A549 (cell line): ENCODE measurements at regions not wholly inside any gene's neighbourhood (a gene's known extent, or its start where the extent isn't known, plus 50 kb on each side); places are given as distances from the start of the nearest gene placed in this dataset.
"Not testable (repeated sequence)": the region's sequence is repeated elsewhere in the genome, so short reads cannot be mapped to it uniquely, and the experiment has no call there.

Experiments used
- ATAC-seq, 2 experiments: fragments of 200-7000 bp in 1 of 2; fragments of >200 bp in 1 of 2; cut with Nextera tagmentation in 1 of 2; cut with Tn5 transposase in 1 of 2; 3 replicates each; pipeline versions ENCODE4 v1.8.0 to v1.9.1; 2018 to 2020; ENCODE audit warnings: mild to moderate bottlenecking in 1 of 2, moderate library complexity in 1 of 2
- CTCF ChIA-PET: fragments of 300-600 bp; sonication (Branson Sonifier 250); formaldehyde crosslinking; extraction: SDS; loops from one replicate; lab custom pipeline; 2021; ENCODE audit warnings: antibody characterized with exemption, inconsistent platforms; lab: Yijun Ruan, JAX
- POLR2A ChIA-PET: fragments of 350-600 bp; formaldehyde crosslinking; extraction: SDS; loops from one replicate; lab custom pipeline; 2021; ENCODE audit warnings: antibody characterized with exemption, inconsistent platforms; lab: Yijun Ruan, JAX
- DNase-seq, 2 experiments: peaks; one replicate each; pipeline versions ENCODE4 v3.0.0 to v3.0.0-alpha.2; 2011 to 2016; ENCODE audit warnings: low read depth in 1 of 2, low spot score in 1 of 2
- FAIRE-seq: peaks from 2 replicates; lab custom pipeline; 2011; peaks lifted over from hg19 to GRCh38; lab: Jason Lieb, UNC
- H3K27ac ChIP-seq, 2 experiments: fragments of >200 bp; sonication (Bioruptor Twin); formaldehyde crosslinking; 3 replicates each; pipeline ENCODE4 v1.5.1; 2016 to 2017
- H3K4me1 ChIP-seq: fragments of >200 bp; sonication (Bioruptor Twin); formaldehyde crosslinking; 3 replicates; pipeline ENCODE4 v1.6.1; 2016
- H3K4me2 ChIP-seq: fragments of >200 bp; sonication (Bioruptor Twin); formaldehyde crosslinking; 3 replicates; pipeline ENCODE4 v1.6.1; 2016
- H3K4me3 ChIP-seq: fragments of >200 bp; sonication (Bioruptor Twin); formaldehyde crosslinking; 3 replicates; pipeline ENCODE4 v1.5.1; 2016
- H3K9me3 ChIP-seq: fragments of >200 bp; sonication (Bioruptor Twin); formaldehyde crosslinking; 3 replicates; pipeline ENCODE4 v1.6.1; 2016
- BHLHE40 ChIP-seq: IDR thresholded peaks from 2 replicates; pipeline ENCODE4 v1.6.1; 2012; ENCODE audit warnings: low read depth, low read length, inconsistent platforms
- CBX2 ChIP-seq: fragments of 200-600 bp; sonication (generic); IDR thresholded peaks from 2 replicates; pipeline ENCODE4 v1.6.1; 2016; ENCODE audit warnings: low read depth, mild to moderate bottlenecking, borderline replicate concordance
- CBX8 ChIP-seq: fragments of 200-600 bp; sonication (generic); IDR thresholded peaks from 2 replicates; pipeline ENCODE4 v1.6.1; 2016
- CEBPB ChIP-seq, 2 experiments: fragments of >200 bp in 1 of 2; sonication (Bioruptor Twin) in 1 of 2; formaldehyde crosslinking in 1 of 2; IDR thresholded peaks; 2 replicates each; pipeline ENCODE4 v1.6.1; 2012 to 2016
- CHD4 ChIP-seq: fragments of 200-600 bp; sonication (generic); IDR thresholded peaks from 2 replicates; pipeline ENCODE4 v1.6.1; 2016; ENCODE audit warnings: antibody characterized with exemption, mild to moderate bottlenecking, borderline replicate concordance
- EHMT2 ChIP-seq: fragments of 200-600 bp; sonication (generic); IDR thresholded peaks from 2 replicates; pipeline ENCODE4 v1.6.1; 2016; ENCODE audit warnings: antibody characterized with exemption, low read depth, mild to moderate bottlenecking, moderate library complexity
- FOSL2 ChIP-seq, 2 experiments: fragments of 450-650 bp in 1 of 2; fragments of >200 bp in 1 of 2; sonication (Bioruptor Twin) in 1 of 2; formaldehyde crosslinking; IDR thresholded peaks; 2 replicates each; pipeline versions ENCODE4 v1.5.0 to v1.6.1; 2016 to 2020; ENCODE audit warnings: mild to moderate bottlenecking in 1 of 2, moderate library complexity in 1 of 2
- FOXS1 ChIP-seq: fragments of 250-450 bp; sonication (Bioruptor Pico); IDR thresholded peaks from 2 replicates; pipeline ENCODE4 v1.5.0; 2020; ENCODE audit warnings: mild to moderate bottlenecking, moderate library complexity
- HEYL ChIP-seq: fragments of 250-450 bp; sonication (Bioruptor Pico); IDR thresholded peaks from 2 replicates; pipeline ENCODE4 v1.8.0; 2021; ENCODE audit warnings: mild to moderate bottlenecking, moderate library complexity
- HOXA7 ChIP-seq: fragments of 250-450 bp; sonication (Bioruptor Pico); IDR thresholded peaks from 2 replicates; pipeline ENCODE4 v1.5.0; 2020; ENCODE audit warnings: mild to moderate bottlenecking, moderate library complexity
- HOXB13 ChIP-seq: fragments of 250-450 bp; sonication (Bioruptor Pico); IDR thresholded peaks from 2 replicates; pipeline ENCODE4 v1.5.0; 2020; ENCODE audit warnings: low read depth, mild to moderate bottlenecking, moderate library complexity
- JUN ChIP-seq, 2 experiments: fragments of >200 bp; sonication (Bioruptor Twin); formaldehyde crosslinking; IDR thresholded peaks; 2 replicates in 1 of 2; 3 replicates in 1 of 2; pipeline ENCODE4 v1.6.1; 2016 to 2017
- JUNB ChIP-seq: fragments of >200 bp; sonication (Bioruptor Twin); formaldehyde crosslinking; IDR thresholded peaks from 2 replicates; pipeline ENCODE4 v1.6.1; 2016
- MYC ChIP-seq: IDR thresholded peaks from 2 replicates; pipeline ENCODE4 v1.6.1; 2012; ENCODE audit warnings: mild to moderate bottlenecking, inconsistent platforms, low read length, improper control_type of control experiment, borderline replicate concordance
- NR3C1 ChIP-seq: fragments of >200 bp; sonication (Bioruptor Twin); formaldehyde crosslinking; IDR thresholded peaks from 3 replicates; pipeline ENCODE4 v1.6.1; 2017
- SREBF2 ChIP-seq: fragments of 450-650 bp; IDR thresholded peaks from 2 replicates; pipeline ENCODE4 v1.6.1; 2014; ENCODE audit warnings: mild to moderate bottlenecking, moderate library complexity
- TFCP2L1 ChIP-seq: fragments of 250-450 bp; sonication (Bioruptor Pico); IDR thresholded peaks from 2 replicates; pipeline ENCODE4 v1.5.0; 2021; ENCODE audit warnings: mild to moderate bottlenecking
- ZFP36 ChIP-seq: fragments of 450-650 bp; IDR thresholded peaks from 2 replicates; pipeline ENCODE4 v1.6.1; 2014; ENCODE audit warnings: borderline replicate concordance; ENCODE audit not compliant: partially characterized antibody
- WGBS: methylation state at CpG from one replicate; pipeline ENCODE4 v1.1.6; 2017; ENCODE audit errors: missing lambda C conversion rate; 5-methylcytosine and 5-hydroxymethylcytosine counted together
- TF ChIP-seq, protein P1 (sequence below): fragments of 150-350 bp; IDR thresholded peaks from 2 replicates; pipeline ENCODE4 v1.6.1; 2014; ENCODE audit warnings: low read depth, mild to moderate bottlenecking, low read length
- TF ChIP-seq, protein P2 (sequence below): fragments of 250-450 bp; sonication (Bioruptor Pico); IDR thresholded peaks from 2 replicates; pipeline ENCODE4 v1.5.0; 2020; ENCODE audit warnings: low read depth, mild to moderate bottlenecking, moderate library complexity
- TF ChIP-seq, protein P3 (sequence below): fragments of 450-650 bp; IDR thresholded peaks from 2 replicates; pipeline ENCODE4 v1.6.1; 2014; ENCODE audit warnings: antibody characterized with exemption

DNA sequence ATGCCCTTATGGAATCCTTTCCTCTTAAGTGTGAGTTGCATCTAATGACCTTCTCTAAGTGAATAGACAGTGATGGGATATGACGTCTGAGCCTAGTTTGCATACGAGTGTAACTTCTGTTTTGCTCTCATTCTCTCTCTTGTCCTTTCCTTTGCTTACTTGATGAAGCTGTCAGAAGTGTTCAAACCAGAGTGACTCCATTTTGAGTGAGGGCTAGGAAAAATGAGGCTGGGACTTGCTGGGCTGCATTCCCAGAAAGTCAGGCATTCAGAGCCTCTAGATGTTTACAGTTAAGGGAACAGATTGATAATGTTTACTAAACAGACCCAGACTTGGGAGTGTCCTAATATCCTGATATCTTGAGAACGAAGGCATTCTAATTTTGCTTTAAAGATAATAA lies 311.2 kb upstream of the SOX4 start:
- CTCF ChIA-PET: interaction anchor here (0.6 kb wide), 1 partner anchor 1023 kb away, joined by 3 read pairs; no protein-coding TSS in a partner anchor
- H3K27ac ChIP-seq, H3K4me1 ChIP-seq, H3K4me2 ChIP-seq, POLR2A ChIA-PET, H3K9me3 ChIP-seq, FAIRE-seq, ATAC-seq, DNase-seq, H3K4me3 ChIP-seq: not testable (repeated sequence)
- 73% methylated on average over 3 of the region's 3 CpGs for WGBS

DNA sequence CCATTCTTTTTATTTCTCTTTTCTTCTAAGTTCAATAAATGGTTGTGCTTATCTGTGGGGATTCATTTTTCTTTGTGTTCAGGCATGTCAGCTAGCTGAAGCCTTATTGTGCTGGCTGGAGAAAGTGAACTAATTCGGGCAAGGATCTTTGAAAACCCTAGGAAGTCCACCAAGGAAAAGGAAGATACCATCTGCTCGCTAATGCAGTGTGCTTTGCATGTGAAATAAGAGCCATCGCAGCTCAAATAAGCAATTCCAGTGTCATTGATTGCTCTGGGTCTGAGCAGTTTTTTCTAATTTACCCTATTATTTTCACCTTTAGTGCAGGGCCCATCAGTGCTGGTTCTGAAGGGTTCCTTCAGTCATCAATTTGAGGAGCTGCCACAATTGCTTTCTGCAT lies 309.4 kb upstream of the SOX4 start:
- FAIRE-seq (no peak), DNase-seq (no peak), ATAC-seq (no peak)
- Histone ChIP-seq H3K9me3 (no peaks in the 10 kb centered on the region), H3K4me3 (no peak overlapping the region), H3K4me1 (no peaks in the 10 kb centered on the region), H3K27ac (no peak overlapping the region), H3K4me2 (no peak overlapping the region)
- WGBS: 67% methylated on average over 3 of the region's 3 CpGs
- TF ChIP-seq FOSL2 (IDR thresholded peaks at IDR 0.05) (no peak), FOSL2 (CRISPR knock-in tag; IDR thresholded peaks at IDR 0.05) (no peak), BHLHE40 (no peak), CEBPB (IDR thresholded peaks at IDR 0.05) (no peak), ZFP36 (no peak), FOXS1 (CRISPR knock-in tag) (no peak), NR3C1 (no peak)
- POLR2A ChIA-PET: no interaction called here
- CTCF ChIA-PET: no interaction called here

DNA sequence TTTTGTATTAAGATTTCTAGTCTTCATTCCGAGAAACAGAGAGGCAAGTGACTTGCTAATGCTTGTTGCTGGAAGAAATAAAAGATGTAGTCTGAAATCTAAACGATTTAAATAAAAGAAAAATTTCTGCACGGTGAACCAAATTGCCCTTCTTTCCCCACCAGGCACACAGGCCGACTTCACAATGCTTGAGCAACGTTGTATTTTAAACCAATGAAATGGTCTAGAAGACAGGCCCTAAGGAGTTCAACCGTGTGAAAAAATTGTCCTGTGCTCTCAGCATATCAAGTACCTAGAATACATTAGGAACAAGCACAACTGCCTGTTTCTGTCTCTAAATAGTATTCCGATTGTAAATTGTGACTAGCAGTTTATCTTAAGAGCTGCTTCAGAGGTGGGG lies 308.8 kb upstream of the SOX4 start:
- Histone ChIP-seq H3K4me2 (no peak overlapping the region), H3K4me1 (no peaks in the 10 kb centered on the region), H3K27ac (no peak overlapping the region), H3K9me3 (no peaks in the 10 kb centered on the region), H3K4me3 (no peak overlapping the region)
- no peak for ATAC-seq
- WGBS: 61% methylated on average over 7 of the region's 7 CpGs
- no peak for TF ChIP-seq FOSL2 (IDR thresholded peaks at IDR 0.05)
- TF ChIP-seq FOSL2 (CRISPR knock-in tag; IDR thresholded peaks at IDR 0.05): no peak
- TF ChIP-seq HOXA7 (CRISPR knock-in tag): no peak
- ChIA-PET POLR2A (no interaction called here), CTCF (no interaction called here)
- no peak for DNase-seq
- no peak for FAIRE-seq

DNA sequence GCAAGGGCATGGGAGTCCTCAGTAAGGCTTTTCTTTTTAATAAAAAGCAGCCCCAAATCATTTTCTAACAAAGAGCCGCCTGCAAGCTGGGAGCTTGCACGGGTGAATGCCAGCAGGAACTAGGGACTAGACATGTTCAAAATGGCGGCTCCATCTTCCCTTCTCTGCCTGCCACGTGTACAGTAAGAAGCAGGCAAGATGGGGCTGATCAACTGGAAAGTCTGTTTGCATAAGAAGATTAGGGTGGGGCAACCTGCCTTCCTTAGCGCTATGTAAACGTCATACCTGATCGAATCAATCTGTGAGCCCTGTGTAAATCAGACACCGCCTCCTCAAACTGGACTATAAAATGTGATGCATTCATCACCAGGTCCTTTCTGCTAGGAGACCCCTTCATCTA lies 299.4 kb upstream of the SOX4 start:
- ATAC-seq (no peak), FAIRE-seq (no peak), DNase-seq (no peak)
- Histone ChIP-seq H3K4me1 (no peaks in the 10 kb centered on the region), H3K27ac (no peak overlapping the region), H3K4me2 (no peak overlapping the region), H3K4me3 (no peak overlapping the region), H3K9me3 (no peaks in the 10 kb centered on the region)
- TF ChIP-seq CBX8: no peak
- no peak for TF ChIP-seq HEYL (CRISPR knock-in tag)
- TF ChIP-seq EHMT2: no peak
- TF ChIP-seq ZFP36: no peak
- no peak for TF ChIP-seq HOXB13 (CRISPR knock-in tag)
- no peak for TF ChIP-seq JUNB
- no peak for TF ChIP-seq JUN (IDR thresholded peaks at IDR 0.05)
- no peak for TF ChIP-seq CBX2
- TF ChIP-seq FOXS1 (CRISPR knock-in tag): no peak
- TF ChIP-seq MYC: no peak
- TF ChIP-seq TFCP2L1 (CRISPR knock-in tag): no peak
- ChIA-PET CTCF (no interaction called here), POLR2A (no interaction called here)
- WGBS: 74% methylated on average over 8 of the region's 8 CpGs

DNA sequence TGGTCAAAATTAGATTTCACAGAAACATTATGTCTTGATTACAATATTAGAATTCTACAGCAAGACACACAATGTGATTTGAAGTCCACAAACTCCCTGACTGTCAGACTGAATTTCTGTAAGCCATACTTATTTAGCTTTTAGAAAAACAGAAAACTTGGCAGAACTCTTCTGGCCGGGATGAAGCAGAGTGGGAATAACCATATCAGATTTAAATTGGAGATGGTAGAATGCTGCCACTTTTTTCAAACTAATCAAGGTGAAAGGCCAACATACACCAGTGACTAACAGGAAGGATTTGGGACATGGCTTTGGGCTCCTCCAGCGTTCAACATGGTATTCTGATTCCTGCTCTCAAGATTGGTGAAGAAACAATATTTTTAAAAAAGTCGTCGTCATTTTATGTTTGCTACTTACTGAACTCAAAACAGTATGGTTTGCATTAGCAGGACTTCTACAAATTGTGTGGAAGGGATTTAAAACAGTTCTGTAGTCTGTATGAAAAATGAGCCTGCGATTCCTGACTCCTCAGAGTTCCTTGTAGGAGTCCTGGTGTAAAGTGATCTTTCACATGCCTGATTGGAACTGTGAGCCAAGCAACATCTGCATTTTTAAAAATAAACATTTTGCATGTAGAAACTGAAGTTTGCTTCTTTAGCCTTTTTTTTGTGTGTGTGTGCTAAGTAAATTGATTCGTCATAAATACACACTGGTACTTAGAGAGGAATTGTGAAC lies 297.9 kb upstream of the SOX4 start:
- TF ChIP-seq, protein P1, sequence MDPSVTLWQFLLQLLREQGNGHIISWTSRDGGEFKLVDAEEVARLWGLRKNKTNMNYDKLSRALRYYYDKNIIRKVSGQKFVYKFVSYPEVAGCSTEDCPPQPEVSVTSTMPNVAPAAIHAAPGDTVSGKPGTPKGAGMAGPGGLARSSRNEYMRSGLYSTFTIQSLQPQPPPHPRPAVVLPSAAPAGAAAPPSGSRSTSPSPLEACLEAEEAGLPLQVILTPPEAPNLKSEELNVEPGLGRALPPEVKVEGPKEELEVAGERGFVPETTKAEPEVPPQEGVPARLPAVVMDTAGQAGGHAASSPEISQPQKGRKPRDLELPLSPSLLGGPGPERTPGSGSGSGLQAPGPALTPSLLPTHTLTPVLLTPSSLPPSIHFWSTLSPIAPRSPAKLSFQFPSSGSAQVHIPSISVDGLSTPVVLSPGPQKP: no peak
- TF ChIP-seq SREBF2: no peak
- no peak for TF ChIP-seq CHD4
- TF ChIP-seq, protein P2, sequence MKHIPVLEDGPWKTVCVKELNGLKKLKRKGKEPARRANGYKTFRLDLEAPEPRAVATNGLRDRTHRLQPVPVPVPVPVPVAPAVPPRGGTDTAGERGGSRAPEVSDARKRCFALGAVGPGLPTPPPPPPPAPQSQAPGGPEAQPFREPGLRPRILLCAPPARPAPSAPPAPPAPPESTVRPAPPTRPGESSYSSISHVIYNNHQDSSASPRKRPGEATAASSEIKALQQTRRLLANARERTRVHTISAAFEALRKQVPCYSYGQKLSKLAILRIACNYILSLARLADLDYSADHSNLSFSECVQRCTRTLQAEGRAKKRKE (CRISPR knock-in tag): no peak
- TF ChIP-seq TFCP2L1 (CRISPR knock-in tag): no peak
- TF ChIP-seq, protein P3, sequence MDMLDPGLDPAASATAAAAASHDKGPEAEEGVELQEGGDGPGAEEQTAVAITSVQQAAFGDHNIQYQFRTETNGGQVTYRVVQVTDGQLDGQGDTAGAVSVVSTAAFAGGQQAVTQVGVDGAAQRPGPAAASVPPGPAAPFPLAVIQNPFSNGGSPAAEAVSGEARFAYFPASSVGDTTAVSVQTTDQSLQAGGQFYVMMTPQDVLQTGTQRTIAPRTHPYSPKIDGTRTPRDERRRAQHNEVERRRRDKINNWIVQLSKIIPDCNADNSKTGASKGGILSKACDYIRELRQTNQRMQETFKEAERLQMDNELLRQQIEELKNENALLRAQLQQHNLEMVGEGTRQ: no peak
- TF ChIP-seq, all 56 proteins: peak for 0
- FAIRE-seq: no peak
- Histone ChIP-seq H3K4me2 (no peak overlapping the region), H3K27ac (no peak overlapping the region), H3K4me1 (no peaks in the 10 kb centered on the region), H3K9me3 (no peaks in the 10 kb centered on the region), H3K4me3 (no peak overlapping the region)
- no peak for ATAC-seq
- ChIA-PET CTCF (no interaction called here), POLR2A (no interaction called here)
- DNase-seq: no peak
- WGBS: 80% methylated on average over 6 of the region's 6 CpGs
